ENCODE measurements at regions not wholly inside any gene's neighbourhood (a gene's known extent, or its start where the extent isn't known, plus 50 kb on each side); places are given as distances from the start of the nearest gene placed in this dataset.

- ATAC-seq, result no peak
These were observed 141.4 kb downstream of the KCNRG start for GRCh38 chr13:50156561-50157127.

DNA sequence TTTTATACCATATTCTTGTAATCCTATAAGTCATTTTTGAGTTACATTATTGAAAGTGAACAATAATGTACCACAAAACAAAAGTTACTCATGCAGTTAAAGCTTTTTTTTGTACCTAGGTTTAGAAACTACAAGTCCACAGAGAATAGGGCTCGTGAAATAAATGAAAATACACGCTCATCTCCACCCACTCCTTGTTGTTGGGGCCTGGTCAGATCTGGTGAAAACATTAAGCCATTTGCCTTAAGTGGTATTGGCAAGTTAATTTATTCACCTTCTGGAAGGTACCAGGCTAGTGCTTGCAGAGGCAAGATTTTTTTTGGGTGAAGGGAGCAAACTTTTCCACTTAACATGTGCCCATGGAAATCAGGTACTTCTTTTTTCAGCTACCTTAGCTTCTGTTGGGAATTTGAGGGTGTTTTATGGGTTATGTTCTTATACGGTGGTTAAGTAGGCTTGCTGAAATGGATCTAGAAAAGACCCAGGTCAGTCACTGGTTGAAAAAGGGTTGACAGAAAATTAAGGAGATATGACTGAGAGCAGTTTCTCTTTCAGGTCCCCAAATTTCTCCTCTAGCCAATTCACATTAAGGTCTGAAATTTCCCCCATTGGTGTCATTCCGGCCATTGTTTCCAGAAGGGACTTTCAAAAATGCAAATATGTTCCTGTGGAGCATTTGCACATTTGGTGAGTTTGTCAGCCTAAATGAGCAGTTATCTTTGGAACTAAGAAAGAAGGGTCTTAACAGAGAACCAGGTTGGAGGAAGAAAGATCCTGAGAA is 143.3 kb downstream of the KCNRG start:
- no peak overlapping the region for H3K27ac ChIP-seq
- no peaks in the 10 kb centered on the region for H3K9me3 ChIP-seq
- ATAC-seq (no peak), DNase-seq (no peak)
- no peaks in the 10 kb centered on the region for H3K4me1 ChIP-seq
- no peak overlapping the region for H3K4me3 ChIP-seq
- H3K27me3 ChIP-seq, result no peaks in the 10 kb centered on the region
- intact Hi-C loops (cut with DNase I), result no loop called here
- no peak for TF ChIP-seq CTCF (IDR thresholded peaks at IDR 0.05)
- no peaks in the 10 kb centered on the region for H3K36me3 ChIP-seq

More at GRCh38 chr13:50156561-50157127, 141.4 kb downstream of the KCNRG start:
- no peak for TF ChIP-seq CTCF (IDR thresholded peaks at IDR 0.05)
- no peaks in the 10 kb centered on the region for H3K36me3 ChIP-seq
- no peaks in the 10 kb centered on the region for H3K9me3 ChIP-seq
- H3K27ac ChIP-seq, result no peak overlapping the region
- no peak for DNase-seq
- intact Hi-C loops (cut with DNase I), result no loop called here
- H3K4me1 ChIP-seq, result no peaks in the 10 kb centered on the region
- no peak overlapping the region for H3K4me3 ChIP-seq
- H3K27me3 ChIP-seq, result no peaks in the 10 kb centered on the region

DNA sequence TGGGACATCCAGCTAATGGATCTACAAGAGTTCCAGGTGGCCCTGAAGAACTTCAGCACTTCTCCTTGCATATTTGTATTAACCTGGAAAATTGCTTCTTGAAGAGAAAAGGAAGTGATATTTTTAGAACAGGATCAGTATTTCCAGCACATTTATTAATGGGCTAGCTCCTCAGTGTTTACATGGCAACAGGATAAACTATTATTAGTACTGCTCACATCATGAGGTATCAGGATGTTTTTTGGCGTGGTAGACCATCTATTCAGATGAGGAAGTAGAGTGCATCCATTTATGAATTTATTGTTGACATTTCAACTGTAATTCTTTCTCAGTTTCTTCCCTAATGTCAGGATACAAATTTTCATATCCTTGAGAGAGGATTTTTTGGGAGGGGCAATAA is 144.4 kb downstream of the KCNRG start:
- ATAC-seq, result no peak
- Histone ChIP-seq H3K4me1 (no peaks in the 10 kb centered on the region), H3K4me3 (no peak overlapping the region), H3K9me3 (no peaks in the 10 kb centered on the region), H3K27me3 (no peaks in the 10 kb centered on the region), H3K27ac (no peak overlapping the region), H3K36me3 (no peaks in the 10 kb centered on the region)
- no peak for DNase-seq
- no peak for TF ChIP-seq CTCF (IDR thresholded peaks at IDR 0.05)
- intact Hi-C loops (cut with DNase I), result no loop called here

GRCh38 chr13:50161052-50161451 is 145.8 kb downstream of the KCNRG start:
- no peak overlapping the region for H3K27ac ChIP-seq
- no peak for TF ChIP-seq CTCF (IDR thresholded peaks at IDR 0.05)
- H3K27me3 ChIP-seq, result no peaks in the 10 kb centered on the region
- ATAC-seq (peak; percentile 27), DNase-seq (no peak)
- H3K9me3 ChIP-seq, result no peaks in the 10 kb centered on the region
- H3K4me3 ChIP-seq, result no peak overlapping the region
- intact Hi-C loops (cut with DNase I), result no loop called here
- no peaks in the 10 kb centered on the region for H3K4me1 ChIP-seq
- H3K36me3 ChIP-seq, result no peaks in the 10 kb centered on the region

DNA sequence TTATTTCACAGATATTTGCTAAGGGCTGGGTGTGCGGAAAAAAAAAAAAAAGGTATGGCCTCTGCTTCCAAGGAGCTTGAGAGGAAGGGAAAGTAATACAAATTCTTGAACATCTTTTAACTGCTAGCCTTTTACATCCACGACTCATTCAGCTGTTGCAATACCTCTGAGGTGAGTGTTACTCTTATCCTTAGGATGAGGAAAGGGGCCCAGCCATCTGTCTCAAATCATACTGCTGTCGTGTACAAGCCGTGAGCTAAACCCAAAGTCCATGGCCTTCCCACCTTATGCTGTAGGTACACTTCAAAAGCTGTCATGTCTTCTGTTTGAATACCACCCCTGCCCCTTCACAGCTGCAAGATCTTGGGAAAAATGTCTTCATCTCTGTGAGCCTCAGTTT is 146.8 kb downstream of the KCNRG start:
- intact Hi-C loops (cut with DNase I), result no loop called here
- DNase-seq, result no peak

More for the DNA sequence above, 146.8 kb downstream of the KCNRG start:
- Histone ChIP-seq H3K27me3 (no peaks in the 10 kb centered on the region), H3K4me1 (no peaks in the 10 kb centered on the region), H3K36me3 (no peaks in the 10 kb centered on the region), H3K9me3 (no peaks in the 10 kb centered on the region), H3K27ac (no peak overlapping the region), H3K4me3 (no peak overlapping the region)
- no peak for TF ChIP-seq CTCF (IDR thresholded peaks at IDR 0.05)
- no peak for ATAC-seq
